ENCODE measurements at regions not wholly inside any gene's neighbourhood (a gene's known extent, or its start where the extent isn't known, plus 50 kb on each side); places are given as distances from the start of the nearest gene placed in this dataset.

GRCh38 chr15:27702581-27702980 lies 396.5 kb downstream of the OCA2 start:
- Mint-ChIP-seq H3K4me1 (no peaks in the 10 kb centered on the region), H3K27me3 (no peaks in the 10 kb centered on the region), H3K4me3 (no peak overlapping the region), H3K27ac (no peak overlapping the region), H3K9me3 (peaks cover 0 to 7% of the 10 kb centered on the region in 2 donors), H3K36me3 (no peaks in the 10 kb centered on the region)
- no peak for ATAC-seq (replicated peaks)
- no peak for DNase-seq

GRCh38 chr15:27701956-27702355 lies 397.2 kb downstream of the OCA2 start:
- ATAC-seq (replicated peaks) (no peak), DNase-seq (no peak)
- H3K9me3 Mint-ChIP-seq: peaks cover 0 to 7% of the 10 kb centered on the region in 2 donors
- H3K27ac Mint-ChIP-seq: no peak overlapping the region
- H3K4me3 Mint-ChIP-seq: no peak overlapping the region
- H3K27me3 Mint-ChIP-seq: no peaks in the 10 kb centered on the region
- H3K4me1 Mint-ChIP-seq: no peaks in the 10 kb centered on the region
- H3K36me3 Mint-ChIP-seq: no peaks in the 10 kb centered on the region

DNA sequence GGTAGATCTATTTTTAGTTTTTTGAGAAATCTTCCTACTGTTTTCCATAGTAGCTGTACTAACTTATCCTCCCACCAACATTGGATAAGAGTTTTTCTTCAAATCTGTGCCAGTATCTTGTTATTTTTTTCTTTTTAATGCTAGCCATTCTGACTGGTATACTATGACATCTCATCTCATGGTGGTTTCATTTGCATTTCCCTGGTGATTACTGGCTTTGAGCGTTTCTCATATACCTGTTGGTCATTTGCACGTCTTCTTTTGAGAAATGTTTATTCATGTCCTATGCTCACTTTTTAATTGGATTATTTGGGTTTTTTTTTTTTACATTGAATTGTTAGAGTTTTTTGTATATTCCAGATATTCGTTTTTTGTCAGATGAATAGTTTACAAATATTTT lies 398.1 kb downstream of the OCA2 start:
- DNase-seq: no peak
- Mint-ChIP-seq H3K27ac (no peak overlapping the region), H3K4me3 (no peak overlapping the region), H3K36me3 (no peaks in the 10 kb centered on the region), H3K4me1 (no peaks in the 10 kb centered on the region), H3K27me3 (no peaks in the 10 kb centered on the region), H3K9me3 (peaks cover 0 to 7% of the 10 kb centered on the region in 2 donors)
- ATAC-seq (replicated peaks): no peak

DNA sequence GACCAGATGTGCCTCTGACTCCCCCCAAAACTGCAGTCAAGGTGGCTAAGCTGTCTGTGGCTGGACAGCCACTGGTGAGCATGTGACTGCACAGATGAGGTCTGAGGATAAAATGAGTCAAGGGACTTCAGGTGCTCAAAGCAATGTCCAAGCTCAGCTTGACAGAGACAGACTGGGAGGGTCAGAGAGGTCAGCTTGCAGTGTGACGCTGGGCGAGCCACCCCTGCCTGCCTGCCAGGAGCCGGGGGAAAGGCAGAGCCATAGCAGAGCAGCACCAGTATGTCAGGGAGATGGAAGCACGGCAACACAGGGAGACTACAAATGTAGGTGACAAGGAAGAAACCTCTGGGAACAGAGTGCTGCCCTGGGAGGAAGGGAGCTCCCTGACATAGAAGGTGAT lies 399.4 kb downstream of the OCA2 start:
- H3K36me3 Mint-ChIP-seq: no peaks in the 10 kb centered on the region
- DNase-seq (no peak), ATAC-seq (replicated peaks) (no peak)
- no peaks in the 10 kb centered on the region for H3K4me1 Mint-ChIP-seq
- H3K9me3 Mint-ChIP-seq: peaks cover 0 to 7% of the 10 kb centered on the region in 2 donors
- no peak overlapping the region for H3K4me3 Mint-ChIP-seq
- no peak overlapping the region for H3K27ac Mint-ChIP-seq
- no peaks in the 10 kb centered on the region for H3K27me3 Mint-ChIP-seq

GRCh38 chr15:27696530-27696929 lies 402.6 kb downstream of the OCA2 start:
- ATAC-seq (replicated peaks): peak in 1 of 2 donors; percentile 25
- H3K4me1 Mint-ChIP-seq: no peaks in the 10 kb centered on the region
- peaks cover 0 to 2% of the 10 kb centered on the region in 2 donors for H3K9me3 Mint-ChIP-seq
- H3K27me3 Mint-ChIP-seq: no peaks in the 10 kb centered on the region
- H3K27ac Mint-ChIP-seq: no peak overlapping the region
- no peaks in the 10 kb centered on the region for H3K36me3 Mint-ChIP-seq
- H3K4me3 Mint-ChIP-seq: no peak overlapping the region
- no peak for DNase-seq

DNA sequence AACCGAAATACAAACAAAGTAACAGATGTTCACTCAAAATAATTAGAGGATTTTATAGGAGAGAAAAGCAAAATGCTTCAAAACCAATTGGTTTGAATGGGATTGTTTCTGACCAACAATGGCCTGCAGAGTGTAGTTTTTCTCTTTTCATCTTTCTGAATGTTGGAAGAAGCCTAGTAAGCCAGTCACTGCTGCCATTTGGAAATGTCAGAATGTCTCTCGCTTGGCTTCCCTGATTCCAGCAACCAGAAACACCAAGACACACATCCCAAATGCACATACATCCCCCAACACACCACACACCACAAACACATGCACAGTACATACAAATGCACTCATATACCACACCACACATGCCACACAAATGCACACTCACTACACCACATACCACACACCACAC lies 403.4 kb downstream of the OCA2 start:
- DNase-seq (no peak), ATAC-seq (replicated peaks) (no peak)
- H3K4me3 Mint-ChIP-seq: no peak overlapping the region
- no peaks in the 10 kb centered on the region for H3K4me1 Mint-ChIP-seq
- H3K27ac Mint-ChIP-seq: no peak overlapping the region
- H3K36me3 Mint-ChIP-seq: no peaks in the 10 kb centered on the region
- no peaks in the 10 kb centered on the region for H3K27me3 Mint-ChIP-seq
- peaks cover 0 to 2% of the 10 kb centered on the region in 2 donors for H3K9me3 Mint-ChIP-seq

GRCh38 chr15:27694506-27695087 lies 404.5 kb downstream of the OCA2 start:
- Mint-ChIP-seq H3K4me3 (no peak overlapping the region), H3K9me3 (peaks cover 0 to 2% of the 10 kb centered on the region in 2 donors), H3K27me3 (no peaks in the 10 kb centered on the region), H3K36me3 (no peaks in the 10 kb centered on the region), H3K27ac (no peak overlapping the region), H3K4me1 (no peaks in the 10 kb centered on the region)
- DNase-seq (no peak), ATAC-seq (replicated peaks) (no peak)

DNA sequence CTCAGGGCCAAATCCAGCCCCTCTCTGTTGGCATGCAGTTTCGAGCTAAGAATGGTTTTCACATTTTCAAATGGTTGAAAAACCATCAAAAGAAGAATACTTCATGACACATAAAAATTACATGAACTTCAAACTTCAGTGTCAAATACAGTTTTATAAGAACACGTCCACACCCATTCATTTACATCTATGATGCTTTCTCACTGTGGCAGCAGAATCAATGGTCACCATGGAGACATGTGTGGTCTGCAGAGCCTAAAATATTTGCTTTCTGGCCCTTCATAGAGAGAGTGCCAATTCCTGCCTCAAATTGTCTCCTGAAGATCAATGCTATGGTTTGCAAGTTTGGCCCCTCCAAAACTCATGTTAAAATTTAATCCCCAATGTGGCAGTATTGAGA lies 405.8 kb downstream of the OCA2 start:
- H3K27ac Mint-ChIP-seq: no peak overlapping the region
- no peaks in the 10 kb centered on the region for H3K27me3 Mint-ChIP-seq
- H3K4me1 Mint-ChIP-seq: no peaks in the 10 kb centered on the region
- DNase-seq (no peak), ATAC-seq (replicated peaks) (no peak)
- H3K36me3 Mint-ChIP-seq: no peaks in the 10 kb centered on the region
- peaks cover 0 to 3% of the 10 kb centered on the region in 2 donors for H3K9me3 Mint-ChIP-seq
- no peak overlapping the region for H3K4me3 Mint-ChIP-seq

- ATAC-seq (replicated peaks) (no peak), DNase-seq (no peak)
- Mint-ChIP-seq H3K36me3 (no peaks in the 10 kb centered on the region), H3K27me3 (no peaks in the 10 kb centered on the region), H3K27ac (no peak overlapping the region), H3K4me1 (no peaks in the 10 kb centered on the region), H3K9me3 (peaks cover 0 to 3% of the 10 kb centered on the region in 2 donors), H3K4me3 (no peak overlapping the region)
Observed at GRCh38 chr15:27692438-27692837, 406.7 kb downstream of the OCA2 start.

GRCh38 chr15:27690290-27690689 lies 408.8 kb downstream of the OCA2 start:
- peaks cover 0 to 3% of the 10 kb centered on the region in 2 donors for H3K9me3 Mint-ChIP-seq
- no peak for ATAC-seq (replicated peaks)

GRCh38 chr15:27686971-27687370 lies 412.1 kb downstream of the OCA2 start:
- H3K36me3 Mint-ChIP-seq: no peaks in the 10 kb centered on the region
- DNase-seq (no peak), ATAC-seq (replicated peaks) (no peak)
- no peak overlapping the region for H3K4me3 Mint-ChIP-seq
- no peak overlapping the region for H3K27ac Mint-ChIP-seq
- H3K4me1 Mint-ChIP-seq: no peaks in the 10 kb centered on the region
- H3K27me3 Mint-ChIP-seq: peaks cover 0 to 2% of the 10 kb centered on the region in 2 donors
- H3K9me3 Mint-ChIP-seq: peaks cover 0 to 3% of the 10 kb centered on the region in 2 donors

More at GRCh38 chr15:27690290-27690689, 408.8 kb downstream of the OCA2 start:
- Mint-ChIP-seq H3K27ac (no peak overlapping the region), H3K27me3 (no peaks in the 10 kb centered on the region), H3K4me3 (no peak overlapping the region), H3K4me1 (no peaks in the 10 kb centered on the region), H3K36me3 (no peaks in the 10 kb centered on the region)
- DNase-seq: no peak

- DNase-seq: no peak
- H3K27ac Mint-ChIP-seq: no peak overlapping the region
- no peak overlapping the region for H3K4me3 Mint-ChIP-seq
- no peaks in the 10 kb centered on the region for H3K36me3 Mint-ChIP-seq
- ATAC-seq (replicated peaks): no peak
- H3K9me3 Mint-ChIP-seq: peaks cover 0 to 3% of the 10 kb centered on the region in 2 donors
- peaks cover 0 to 8% of the 10 kb centered on the region in 2 donors for H3K27me3 Mint-ChIP-seq
- no peaks in the 10 kb centered on the region for H3K4me1 Mint-ChIP-seq
Observed at GRCh38 chr15:27686369-27686768, 412.7 kb downstream of the OCA2 start.

DNA sequence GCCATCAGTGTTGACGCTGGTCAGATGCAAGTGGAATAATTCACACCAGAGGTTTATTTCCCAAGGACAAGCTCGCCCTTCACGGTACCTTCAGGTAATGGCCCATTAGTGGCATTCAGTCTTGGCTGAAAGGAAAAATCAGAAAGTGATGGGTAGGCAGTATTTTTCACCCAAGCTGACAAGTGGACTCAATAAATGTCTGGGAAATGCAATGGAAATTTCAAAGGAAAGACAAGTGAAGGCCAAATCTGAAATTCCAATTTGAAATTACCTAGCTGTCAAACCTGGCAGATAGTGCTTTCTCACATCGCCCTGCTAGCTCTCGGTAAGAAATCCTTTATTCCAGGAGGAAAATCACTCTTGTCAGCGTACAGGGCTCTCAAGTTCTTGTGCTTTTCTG lies 413.5 kb downstream of the OCA2 start:
- Mint-ChIP-seq H3K4me1 (no peaks in the 10 kb centered on the region), H3K36me3 (no peaks in the 10 kb centered on the region), H3K4me3 (no peak overlapping the region), H3K27ac (no peak overlapping the region), H3K9me3 (peaks cover 0 to 3% of the 10 kb centered on the region in 2 donors), H3K27me3 (peaks cover 0 to 8% of the 10 kb centered on the region in 2 donors)
- DNase-seq: no peak
- no peak for ATAC-seq (replicated peaks)

- no peak overlapping the region for H3K4me3 Mint-ChIP-seq
- ATAC-seq (replicated peaks) (no peak), DNase-seq (no peak)
- no peaks in the 10 kb centered on the region for H3K36me3 Mint-ChIP-seq
- peaks cover 0 to 12% of the 10 kb centered on the region in 2 donors for H3K27me3 Mint-ChIP-seq
- H3K9me3 Mint-ChIP-seq: no peaks in the 10 kb centered on the region
- no peak overlapping the region for H3K27ac Mint-ChIP-seq
- H3K4me1 Mint-ChIP-seq: no peaks in the 10 kb centered on the region
Observed at GRCh38 chr15:27683121-27683520, 416.0 kb downstream of the OCA2 start.

GRCh38 chr15:27681038-27681437 lies 418.1 kb downstream of the OCA2 start:
- DNase-seq (no peak), ATAC-seq (replicated peaks) (peak in 1 of 2 donors; percentile 35)
- H3K27ac Mint-ChIP-seq: no peak overlapping the region

More at GRCh38 chr15:27681038-27681437, 418.1 kb downstream of the OCA2 start:
- H3K9me3 Mint-ChIP-seq: no peaks in the 10 kb centered on the region
- H3K4me1 Mint-ChIP-seq: no peaks in the 10 kb centered on the region
- H3K4me3 Mint-ChIP-seq: no peak overlapping the region
- H3K27me3 Mint-ChIP-seq: peaks cover 0 to 12% of the 10 kb centered on the region in 2 donors
- no peaks in the 10 kb centered on the region for H3K36me3 Mint-ChIP-seq
